Anterior cingulate cortex (tissue), 58 donors: ENCODE measurements at regions not wholly inside any gene's neighbourhood (a gene's known extent, or its start where the extent isn't known, plus 50 kb on each side); places are given as distances from the start of the nearest gene placed in this dataset.
A peak's percentile ranks its signal among the peaks of the same experiment; 100 is the strongest.
"Not testable (repeated sequence)": the region's sequence is repeated elsewhere in the genome, so short reads cannot be mapped to it uniquely, and the experiment has no call there.

Experiments used
- DNase-seq, 58 donors: peaks; one replicate each; lab custom pipeline; 2025; lab: John Stamatoyannopoulos, UW

GRCh38 chr5:135776457-135776856 lies 58.0 kb upstream of the SLC25A48 start:
- no peak for DNase-seq

GRCh38 chr5:135761746-135762145 lies 72.7 kb upstream of the SLC25A48 start:
- peak in 6 of 58 donors; percentile 6 to 56 (median 32) for DNase-seq

- DNase-seq: no peak
Measured at GRCh38 chr5:135759149-135759784, 75.2 kb upstream of the SLC25A48 start.

- DNase-seq: no peak
Measured at GRCh38 chr5:135753990-135754389, 80.5 kb upstream of the SLC25A48 start.

GRCh38 chr5:135750506-135750905 lies 84.0 kb upstream of the SLC25A48 start:
- DNase-seq: no peak

GRCh38 chr5:135747824-135748223 lies 86.6 kb upstream of the SLC25A48 start:
- no peak for DNase-seq

GRCh38 chr5:135745897-135746500 lies 88.5 kb upstream of the SLC25A48 start:
- no peak for DNase-seq

- no peak for DNase-seq
Measured at GRCh38 chr5:135743705-135744411, 90.6 kb upstream of the SLC25A48 start.

GRCh38 chr5:135743181-135743580 lies 91.3 kb upstream of the SLC25A48 start:
- DNase-seq: no peak

GRCh38 chr5:135742240-135742639 lies 92.2 kb upstream of the SLC25A48 start:
- not testable (repeated sequence) for DNase-seq

GRCh38 chr5:135741040-135741439 lies 93.4 kb upstream of the SLC25A48 start:
- DNase-seq: no peak

GRCh38 chr5:135740475-135740874 lies 94.0 kb upstream of the SLC25A48 start:
- DNase-seq: no peak

GRCh38 chr5:135739383-135739981 lies 95.0 kb upstream of the SLC25A48 start:
- DNase-seq: no peak

GRCh38 chr5:135738564-135738875 lies 95.9 kb upstream of the SLC25A48 start:
- no peak for DNase-seq

GRCh38 chr5:135737701-135738563 lies 96.5 kb upstream of the SLC25A48 start:
- DNase-seq: no peak

- DNase-seq: not testable (repeated sequence)
Measured at GRCh38 chr5:135736952-135737351, 97.5 kb upstream of the SLC25A48 start.

- DNase-seq: no peak
Measured at GRCh38 chr5:135735831-135736230, 98.6 kb upstream of the SLC25A48 start.

GRCh38 chr5:135734956-135735355 lies 99.5 kb upstream of the SLC25A48 start:
- not testable (repeated sequence) for DNase-seq

- not testable (repeated sequence) for DNase-seq
Measured at GRCh38 chr5:135731034-135731433, 103.4 kb upstream of the SLC25A48 start.

- not testable (repeated sequence) for DNase-seq
Measured at GRCh38 chr5:135730161-135730560, 104.3 kb upstream of the SLC25A48 start.
